HK-2 (cell line): ENCODE measurements at regions not wholly inside any gene's neighbourhood (a gene's known extent, or its start where the extent isn't known, plus 50 kb on each side); places are given as distances from the start of the nearest gene placed in this dataset.

ENCODE experiments used
- DNase-seq: peaks from one replicate; pipeline ENCODE4 v3.0.0-alpha.2; 2018; ENCODE audit not compliant: unreplicated experiment

GRCh38 chr13:95352486-95352885 is 51.2 kb upstream of the ABCC4 start:
- DNase-seq, result no peak

- DNase-seq, result no peak
Measured at GRCh38 chr13:95354156-95354555, 52.9 kb upstream of the ABCC4 start.

DNA sequence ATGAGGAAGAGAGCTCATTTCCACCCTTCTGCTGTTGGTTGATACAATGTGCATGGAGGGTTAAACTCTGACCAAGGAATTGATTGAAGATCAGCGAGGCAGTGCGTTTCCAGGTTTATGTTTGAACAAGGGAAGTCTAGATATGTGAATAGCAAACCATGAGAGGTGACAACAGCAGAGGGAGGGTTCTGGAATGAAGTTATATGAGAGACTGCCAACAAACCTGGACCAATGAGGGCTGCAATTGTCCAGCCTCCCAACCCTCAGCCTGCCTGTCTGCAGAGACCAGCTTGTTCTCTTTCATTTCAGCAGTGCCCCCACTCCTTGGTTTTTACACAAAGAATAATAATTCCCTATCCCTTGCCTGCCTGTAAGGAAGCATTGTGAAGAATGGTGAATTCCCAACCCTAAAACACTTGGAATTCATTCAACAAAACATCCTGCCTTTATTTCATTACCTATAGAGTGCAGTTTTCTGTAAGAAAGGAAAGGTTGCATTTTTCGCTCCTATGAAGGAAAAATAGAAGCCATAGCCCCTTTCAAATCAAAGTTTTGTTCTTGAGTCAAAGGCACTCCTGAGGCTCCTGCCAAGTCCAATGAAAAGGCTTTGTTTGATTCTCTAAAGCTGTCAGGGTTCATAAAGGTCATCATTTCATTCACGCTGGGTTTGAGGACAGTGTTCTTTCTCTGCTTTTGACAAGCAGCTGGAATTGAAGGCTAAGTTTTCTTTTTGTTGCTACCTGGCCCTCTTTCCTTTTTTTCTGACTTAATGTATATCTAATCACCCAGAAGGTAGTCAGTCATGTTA is 53.6 kb upstream of the ABCC4 start:
- DNase-seq, result no peak

DNA sequence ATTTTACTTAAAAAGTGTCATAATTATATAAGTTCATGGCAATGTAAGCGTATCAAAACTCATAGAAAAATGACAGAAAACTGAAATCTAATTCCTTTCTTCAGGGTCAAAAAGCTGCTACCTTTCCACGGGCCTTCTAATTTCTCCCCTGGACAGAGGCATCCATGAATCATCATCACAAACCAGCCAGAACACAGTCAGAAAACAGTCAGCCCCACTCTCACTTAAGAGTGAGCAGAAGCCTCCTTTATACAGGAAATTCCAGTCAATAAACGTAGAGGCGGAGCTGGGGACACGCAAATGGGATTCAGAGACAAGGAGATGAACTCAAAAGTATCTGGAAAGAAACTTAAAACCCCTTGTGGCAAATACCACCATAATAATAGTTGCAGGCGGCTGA is 54.2 kb upstream of the ABCC4 start:
- DNase-seq, result peak; percentile 8

DNA sequence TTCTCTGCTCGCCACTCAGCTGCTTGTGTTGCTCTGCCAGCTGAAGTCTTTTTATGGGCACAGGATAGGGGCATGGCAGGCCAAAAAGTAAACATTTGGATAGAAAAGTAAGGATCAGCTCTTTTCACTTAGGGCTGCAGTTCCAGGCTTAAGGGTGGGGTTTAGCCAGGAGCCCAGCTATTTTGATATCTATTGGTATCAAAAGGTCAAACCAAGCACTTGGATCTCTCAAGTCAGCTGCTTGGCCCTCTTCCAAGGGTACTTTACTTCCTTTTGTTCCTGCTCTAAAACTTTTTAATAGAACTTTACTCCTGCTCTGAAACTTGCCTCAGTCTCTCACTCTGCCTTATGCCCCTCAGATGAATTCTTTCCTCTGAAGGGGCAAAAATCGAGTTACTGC is 55.7 kb upstream of the ABCC4 start:
- DNase-seq, result no peak

GRCh38 chr13:95357875-95358274 is 56.6 kb upstream of the ABCC4 start:
- no peak for DNase-seq

GRCh38 chr13:95360052-95360451 is 58.8 kb upstream of the ABCC4 start:
- DNase-seq, result no peak

- DNase-seq, result no peak
Measured at GRCh38 chr13:95360464-95361097, 59.3 kb upstream of the ABCC4 start.

DNA sequence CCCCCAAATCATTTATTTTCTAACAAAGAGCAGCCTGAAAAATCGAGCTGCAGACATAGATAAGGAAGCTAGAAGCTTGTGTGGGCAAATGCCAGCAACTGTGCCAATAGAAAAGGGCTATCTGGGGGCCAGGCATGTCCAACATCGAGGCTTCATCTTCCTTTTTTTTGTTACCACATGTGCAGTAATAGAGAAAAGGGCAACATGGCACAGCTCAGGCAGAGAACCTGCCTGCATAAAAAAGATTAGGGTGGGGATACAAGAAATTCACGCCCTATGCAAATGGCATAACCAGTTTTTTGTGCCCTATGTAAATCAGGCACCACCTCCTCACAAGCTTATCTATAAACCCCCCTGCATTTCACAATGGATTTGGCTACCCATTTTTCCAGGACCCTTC is 60.4 kb upstream of the ABCC4 start:
- no peak for DNase-seq

GRCh38 chr13:95362666-95363065 is 61.4 kb upstream of the ABCC4 start:
- DNase-seq, result no peak

DNA sequence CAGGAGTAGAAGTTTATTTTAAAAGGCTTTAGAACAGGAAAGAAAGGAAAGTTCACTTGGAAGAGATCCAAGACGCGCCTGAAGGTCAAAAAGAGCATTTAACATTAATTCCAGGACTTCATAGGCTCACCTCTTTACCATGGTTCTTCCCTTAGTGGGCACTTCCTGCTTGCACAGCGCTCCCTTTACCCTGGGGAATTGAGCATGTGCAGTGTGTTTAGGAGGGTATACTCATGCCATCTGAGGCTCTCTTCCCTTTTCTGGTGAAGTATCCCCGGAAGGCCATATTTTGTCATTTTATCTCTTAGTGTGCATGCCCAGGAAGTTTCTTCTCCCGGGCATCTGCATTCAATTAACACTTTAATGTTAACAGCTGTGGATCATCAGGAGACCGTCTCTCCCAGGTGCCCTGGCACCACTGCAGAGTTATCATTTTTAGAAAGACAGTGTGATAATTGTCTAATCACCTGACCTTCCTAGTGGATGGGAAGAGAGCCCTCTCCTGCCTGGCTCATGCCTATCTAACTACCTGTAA is 66.1 kb upstream of the ABCC4 start:
- DNase-seq, result no peak

- no peak for DNase-seq
Measured at GRCh38 chr13:95368998-95369397, 67.7 kb upstream of the ABCC4 start.

GRCh38 chr13:95375706-95376105 is 74.5 kb upstream of the ABCC4 start:
- no peak for DNase-seq

GRCh38 chr13:95378603-95379002 is 77.4 kb upstream of the ABCC4 start:
- DNase-seq, result no peak

GRCh38 chr13:95380468-95381211 is 79.4 kb upstream of the ABCC4 start:
- peak; percentile 53 for DNase-seq

GRCh38 chr13:95381212-95381527 is 79.9 kb upstream of the ABCC4 start:
- no peak for DNase-seq

- peak; percentile 9 for DNase-seq
Measured at GRCh38 chr13:95382411-95382810, 81.2 kb upstream of the ABCC4 start.

DNA sequence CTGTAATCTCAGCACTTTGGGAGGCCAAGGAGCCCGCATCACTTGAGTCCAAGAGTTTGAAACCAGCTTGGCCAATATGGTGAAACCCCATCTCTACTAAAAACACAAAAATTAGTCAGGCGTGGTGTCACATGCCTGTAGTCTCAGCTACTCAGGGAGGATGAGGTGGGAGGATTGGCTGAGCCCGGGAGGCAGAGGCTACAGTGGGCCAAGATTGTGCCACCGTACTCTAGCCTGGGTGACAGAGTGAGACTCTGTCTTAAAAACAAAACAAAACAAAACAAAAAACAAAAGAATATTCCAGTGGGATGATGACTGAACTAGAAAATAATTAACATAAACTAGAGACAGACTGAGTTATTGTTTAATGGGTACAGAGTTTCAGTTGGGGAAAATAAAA is 81.7 kb upstream of the ABCC4 start:
- peak; percentile 17 for DNase-seq

GRCh38 chr13:95385373-95385772 is 84.1 kb upstream of the ABCC4 start:
- no peak for DNase-seq

- DNase-seq, result no peak
Measured at GRCh38 chr13:95385798-95386197, 84.5 kb upstream of the ABCC4 start.

DNA sequence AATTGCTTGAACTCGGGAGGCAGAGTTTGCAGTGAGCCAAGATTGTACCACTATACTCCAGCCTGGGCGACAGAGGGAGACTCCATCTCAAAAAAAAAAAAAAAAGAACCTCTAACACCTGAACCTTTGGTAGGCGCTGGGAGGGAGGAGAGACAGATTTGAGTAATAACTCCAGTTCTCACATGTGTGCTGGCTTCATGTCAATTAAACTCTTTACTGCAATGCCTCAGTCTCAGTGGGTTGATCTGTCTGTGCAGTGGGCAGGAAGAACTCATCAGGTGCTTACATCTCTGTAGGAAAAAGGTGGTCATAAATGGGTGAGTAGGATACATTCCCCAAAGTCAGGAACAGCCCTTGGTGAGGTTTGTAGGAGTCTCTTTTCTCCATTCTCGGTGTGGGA is 85.1 kb upstream of the ABCC4 start:
- no peak for DNase-seq

GRCh38 chr13:95387733-95388207 is 86.5 kb upstream of the ABCC4 start:
- no peak for DNase-seq
